Stomach (tissue), 8 donors: ENCODE measurements at regions not wholly inside any gene's neighbourhood (a gene's known extent, or its start where the extent isn't known, plus 50 kb on each side); places are given as distances from the start of the nearest gene placed in this dataset.

Experiments used
- DNase-seq, 2 donors: peaks; one replicate each; pipeline versions ENCODE4 v3.0.0 to v3.0.0-alpha.2; 2013 to 2019
- H3K27ac ChIP-seq, 5 donors: fragments of 200-600 bp in 4 of 5; sonication (generic) in 4 of 5; one replicate each; pipeline ENCODE4 v1.5.1; 2013 to 2019; ENCODE audit warnings: mild to moderate bottlenecking in 1 of 5, moderate library complexity in 1 of 5
- H3K27me3 ChIP-seq, 3 donors: fragments of 200-600 bp; sonication (generic); one replicate each; pipeline ENCODE4 v1.5.1; 2017 to 2019; ENCODE audit warnings: mixed run types in 1 of 3
- H3K36me3 ChIP-seq, 4 donors: fragments of 200-600 bp; sonication (generic); 1 replicate in 3 of 4; 2 replicates in 1 of 4; pipeline ENCODE4 v1.5.1; 2016 to 2019
- H3K4me1 ChIP-seq, 4 donors: fragments of 200-600 bp; sonication (generic); one replicate each; pipeline ENCODE4 v1.5.1; 2016 to 2019
- H3K4me3 ChIP-seq, 4 donors: fragments of 200-600 bp; sonication (generic) in 3 of 4; one replicate each; pipeline ENCODE4 v1.5.1; 2016 to 2019; ENCODE audit warnings: mild to moderate bottlenecking in 1 of 4
- H3K9me3 ChIP-seq, 4 donors: fragments of 200-600 bp; sonication (generic); one replicate each; pipeline ENCODE4 v1.5.1; 2016 to 2019
- CTCF ChIP-seq, 7 experiments: fragments of 450-650 bp in 4 of 7; fragments of 200-600 bp in 3 of 7; sonication (generic) in 3 of 7; IDR thresholded peaks; one replicate each; pipeline ENCODE4 v1.5.1; 2016 to 2019; ENCODE audit warnings: antibody characterized with exemption in 7 of 7, control low read depth in 2 of 7, mild to moderate bottlenecking in 1 of 7
- EP300 ChIP-seq: sonication (generic); formaldehyde crosslinking; IDR thresholded peaks from one replicate; pipeline ENCODE4 v1.6.1; 2017; ENCODE audit warnings: antibody characterized with exemption
- POLR2A ChIP-seq, 4 donors: fragments of 450-650 bp; IDR thresholded peaks; one replicate each; pipeline ENCODE4 v1.6.1; 2016; ENCODE audit warnings: antibody characterized with exemption in 4 of 4, control low read depth in 2 of 4, mild to moderate bottlenecking in 1 of 4, moderate library complexity in 1 of 4
- POLR2AphosphoS5 ChIP-seq, 3 donors: sonication (generic); formaldehyde crosslinking; IDR thresholded peaks; one replicate each; pipeline ENCODE4 v1.6.1; 2016; ENCODE audit warnings: antibody characterized with exemption in 3 of 3
- WGBS, 5 donors: extraction: QIAGEN DNeasy Blood & Tissue Kit in 3 of 5; methylation state at CpG; one replicate each; pipeline versions ENCODE4 v1.1.5 to v1.1.7; 2013 to 2018; 5-methylcytosine and 5-hydroxymethylcytosine counted together
- intact Hi-C: fragments of 100-400 bp; cut with DNase I; formaldehyde crosslinking; loops from one replicate; pipeline ENCODE4 v1.15.1; 2023; ENCODE audit warnings: low total_unique reads
- donor health status: healthy with polysubstance abuse.
- donor health status: Bipolar disorder and iron deficiency.
- donor health status: healthy.

DNA sequence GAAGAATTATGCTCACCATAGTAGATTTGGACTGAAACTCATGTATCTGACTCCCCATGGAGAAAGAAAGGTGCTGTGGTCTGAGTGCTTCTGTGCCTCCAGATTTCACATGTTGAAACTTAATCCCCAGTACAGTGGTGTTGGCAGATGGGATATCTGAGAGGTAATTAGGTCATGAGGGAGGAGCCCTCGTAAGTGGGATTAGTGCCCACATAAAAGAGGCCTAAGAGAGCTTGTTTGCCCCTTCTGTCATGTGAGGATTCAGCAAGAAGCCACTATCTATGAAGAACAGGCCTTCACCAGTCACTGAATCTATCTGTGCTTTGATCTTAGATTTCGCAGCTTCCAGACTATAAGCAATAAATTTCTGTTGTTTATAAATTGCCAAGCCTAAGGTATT is 150.1 kb downstream of the PLPP3 start:
- 80 to 95% (median 86%) methylated on average over 2 of the region's 2 CpGs for WGBS, 5 donors
- no peaks in the 10 kb centered on the region for H3K27me3 ChIP-seq

DNA sequence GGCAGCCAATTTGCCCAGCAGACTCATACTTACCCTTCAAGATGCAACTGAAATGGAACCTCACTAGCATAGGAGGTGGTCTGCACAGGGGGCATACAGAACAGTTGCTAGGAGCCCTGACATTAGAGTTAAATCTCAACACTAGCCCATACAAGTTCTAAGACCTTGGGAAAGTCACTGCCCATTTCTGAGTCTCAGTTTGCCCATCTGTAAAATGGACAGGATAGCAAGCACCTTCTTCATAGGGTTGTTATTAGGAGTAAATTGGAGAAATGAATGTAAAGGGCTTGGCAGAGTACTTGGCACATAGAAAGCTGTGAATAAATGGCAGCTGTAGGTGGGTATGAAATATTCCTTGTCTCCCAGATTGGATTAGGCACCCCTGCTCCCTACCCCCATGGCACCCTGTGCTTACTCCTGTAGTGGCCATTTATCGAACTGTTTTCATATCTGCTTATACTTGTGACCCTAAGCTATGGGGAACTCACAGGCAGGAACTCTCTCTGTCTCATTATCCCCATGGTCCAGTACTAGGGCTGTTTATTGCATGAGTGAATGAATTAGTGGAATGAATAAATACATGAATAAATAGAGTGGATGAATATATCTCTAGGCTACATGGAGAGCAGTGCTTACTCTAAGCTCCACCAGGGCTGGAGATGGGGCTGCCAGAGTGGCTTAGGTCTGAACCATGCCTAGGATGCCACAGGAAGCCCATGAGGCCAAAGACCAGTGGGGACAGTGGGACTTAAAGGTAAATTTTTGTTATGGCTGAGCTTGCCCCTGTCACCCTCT is 152.6 kb downstream of the PLPP3 start:
- Histone ChIP-seq H3K4me1 (peaks cover 0 to 12% (median under 1%) of the 10 kb centered on the region in 4 donors), H3K9me3 (no peaks in the 10 kb centered on the region), H3K27ac (no peak overlapping the region), H3K36me3 (no peaks in the 10 kb centered on the region), H3K4me3 (no peak overlapping the region), H3K27me3 (no peaks in the 10 kb centered on the region)
- WGBS, 5 donors = 57 to 95% (median 89%) methylated on average over 1 of the region's 1 CpG
- TF ChIP-seq EP300 = no peak
- TF ChIP-seq POLR2A (IDR thresholded peaks at IDR 0.05) = no peak
- no peak for TF ChIP-seq POLR2AphosphoS5 (IDR thresholded peaks at IDR 0.05)
- TF ChIP-seq CTCF (IDR thresholded peaks at IDR 0.05) = no peak
- intact Hi-C loops = no loop called here
- no peak for DNase-seq

More for the DNA sequence above, 150.1 kb downstream of the PLPP3 start:
- H3K4me1 ChIP-seq = peaks cover 6 to 35% (median 23%) of the 10 kb centered on the region in 4 donors
- intact Hi-C loops = no loop called here
- no peak overlapping the region for H3K27ac ChIP-seq
- no peaks in the 10 kb centered on the region for H3K9me3 ChIP-seq
- no peaks in the 10 kb centered on the region for H3K36me3 ChIP-seq
- TF ChIP-seq CTCF (IDR thresholded peaks at IDR 0.05) (no peak), POLR2A (IDR thresholded peaks at IDR 0.05) (no peak), POLR2AphosphoS5 (IDR thresholded peaks at IDR 0.05) (no peak)
- no peak overlapping the region for H3K4me3 ChIP-seq
- no peak for DNase-seq

DNA sequence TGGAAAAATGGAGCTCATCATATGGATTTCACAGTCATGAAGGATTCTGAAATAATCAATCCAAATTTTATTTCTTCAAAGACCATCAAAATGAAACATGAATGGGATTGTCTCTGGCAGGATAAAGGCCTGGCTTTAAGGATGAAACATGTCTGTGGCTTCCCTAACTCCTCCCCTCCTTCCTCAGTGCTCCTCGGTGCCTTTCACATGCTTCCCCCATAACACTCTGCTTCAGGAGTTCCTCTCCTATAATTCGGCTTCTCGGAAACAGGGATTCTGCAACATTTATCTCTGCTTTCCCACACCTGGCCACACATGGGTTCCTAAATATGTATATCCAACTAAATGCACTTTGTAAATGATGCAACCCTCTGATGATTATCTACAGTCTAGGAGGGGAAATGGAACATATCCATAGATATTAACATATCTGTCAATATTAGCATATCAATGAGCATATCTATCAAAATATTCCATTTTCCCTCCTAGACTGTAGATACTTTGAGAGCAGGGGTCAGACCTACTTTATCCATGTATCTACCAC is 153.8 kb downstream of the PLPP3 start:
- Histone ChIP-seq H3K9me3 (no peaks in the 10 kb centered on the region), H3K4me3 (no peak overlapping the region), H3K27me3 (no peaks in the 10 kb centered on the region), H3K4me1 (peaks cover 0 to 9% (median 0%) of the 10 kb centered on the region in 4 donors), H3K36me3 (no peaks in the 10 kb centered on the region), H3K27ac (no peak overlapping the region)
- DNase-seq = no peak
- intact Hi-C loops = no loop called here
- TF ChIP-seq POLR2A (IDR thresholded peaks at IDR 0.05) (no peak), EP300 (no peak), CTCF (IDR thresholded peaks at IDR 0.05) (no peak), POLR2AphosphoS5 (IDR thresholded peaks at IDR 0.05) (no peak)
- 80 to 93% (median 90%) methylated on average over 3 of the region's 3 CpGs for WGBS, 5 donors

- H3K36me3 ChIP-seq = no peaks in the 10 kb centered on the region
- DNase-seq = peak; percentile 47 to 68
- 65 to 79% (median 73%) methylated on average over 6 of the region's 6 CpGs for WGBS, 5 donors
- H3K9me3 ChIP-seq = no peaks in the 10 kb centered on the region
- peaks cover 0 to 9% (median 0%) of the 10 kb centered on the region in 4 donors for H3K4me1 ChIP-seq
- H3K27ac ChIP-seq = no peak overlapping the region
- intact Hi-C loops = no loop called here
- no peak overlapping the region for H3K4me3 ChIP-seq
- peak in 1 of 3 donors; percentile 15 for TF ChIP-seq POLR2AphosphoS5 (IDR thresholded peaks at IDR 0.05)
- TF ChIP-seq EP300 = no peak
- TF ChIP-seq POLR2A (IDR thresholded peaks at IDR 0.05) = no peak
- no peaks in the 10 kb centered on the region for H3K27me3 ChIP-seq
Observed at GRCh38 chr1:56424744-56425493, 154.4 kb downstream of the PLPP3 start.
